ENCODE measurements at regions not wholly inside any gene's neighbourhood (a gene's known extent, or its start where the extent isn't known, plus 50 kb on each side); places are given as distances from the start of the nearest gene placed in this dataset.

DNA sequence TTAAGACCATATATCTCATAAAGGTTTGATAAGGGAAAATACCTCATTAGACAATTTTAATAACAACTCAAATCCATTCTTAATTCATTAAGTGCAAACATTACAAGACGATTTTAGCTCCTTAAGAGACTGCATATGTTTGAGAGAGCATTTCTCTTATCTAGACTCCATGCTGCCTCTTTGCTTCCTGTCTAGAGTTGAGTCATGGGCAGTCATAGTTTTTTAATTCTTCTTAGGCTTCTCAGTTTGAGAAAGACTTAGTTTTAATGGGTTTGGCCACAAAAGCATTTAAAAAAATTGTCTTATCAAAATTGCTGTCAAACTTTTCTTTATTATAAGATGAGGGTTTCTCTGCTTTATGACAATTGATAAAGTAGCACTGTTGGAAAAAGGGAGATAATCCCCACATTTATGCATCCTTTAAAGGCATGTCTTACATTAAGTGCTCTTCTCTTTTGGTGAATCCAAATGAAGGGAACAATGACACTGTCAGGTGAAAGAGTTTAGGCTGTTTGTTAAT lies 713.4 kb downstream of the PCDH18 start:
- DNase-seq: no peak

DNA sequence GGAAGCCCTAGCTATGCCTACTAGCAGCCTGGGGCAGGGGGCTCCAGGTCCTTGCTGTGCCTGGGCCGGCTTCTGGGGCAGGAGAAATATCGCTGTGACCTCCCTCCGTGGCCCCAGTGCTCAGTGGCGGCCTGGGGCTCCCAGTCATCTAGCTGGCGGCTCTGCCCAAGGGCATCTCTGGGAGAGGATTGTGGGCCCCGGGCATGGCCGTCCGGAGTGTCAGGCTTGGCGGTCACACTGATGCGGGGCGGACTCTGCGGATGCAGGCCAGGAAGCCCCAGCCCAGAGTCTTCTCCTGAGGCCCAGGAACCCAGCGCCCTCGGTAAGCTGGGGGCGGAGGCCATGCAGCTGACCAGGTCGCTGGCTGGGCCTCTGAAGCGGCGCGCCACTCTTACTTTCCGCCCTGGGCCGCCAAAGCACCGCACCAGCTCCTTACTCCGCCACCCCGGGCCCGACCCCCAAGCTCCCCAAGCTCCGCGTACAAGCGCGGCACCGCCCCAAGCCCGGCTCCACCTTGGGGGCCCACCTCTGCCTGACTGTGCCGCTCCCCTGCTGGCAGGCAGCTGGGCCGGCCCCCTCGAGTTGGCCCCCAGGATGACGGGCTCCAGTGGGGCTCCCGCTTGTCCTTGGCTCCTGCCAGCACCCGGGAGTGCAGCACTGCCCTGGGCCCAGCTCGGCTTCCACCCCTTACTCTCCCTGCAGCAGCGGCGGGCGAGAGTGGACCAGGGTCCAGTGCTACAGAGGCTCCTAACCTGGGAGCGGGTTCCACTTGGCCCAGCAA lies 720.0 kb downstream of the PCDH18 start:
- DNase-seq: no peak

DNA sequence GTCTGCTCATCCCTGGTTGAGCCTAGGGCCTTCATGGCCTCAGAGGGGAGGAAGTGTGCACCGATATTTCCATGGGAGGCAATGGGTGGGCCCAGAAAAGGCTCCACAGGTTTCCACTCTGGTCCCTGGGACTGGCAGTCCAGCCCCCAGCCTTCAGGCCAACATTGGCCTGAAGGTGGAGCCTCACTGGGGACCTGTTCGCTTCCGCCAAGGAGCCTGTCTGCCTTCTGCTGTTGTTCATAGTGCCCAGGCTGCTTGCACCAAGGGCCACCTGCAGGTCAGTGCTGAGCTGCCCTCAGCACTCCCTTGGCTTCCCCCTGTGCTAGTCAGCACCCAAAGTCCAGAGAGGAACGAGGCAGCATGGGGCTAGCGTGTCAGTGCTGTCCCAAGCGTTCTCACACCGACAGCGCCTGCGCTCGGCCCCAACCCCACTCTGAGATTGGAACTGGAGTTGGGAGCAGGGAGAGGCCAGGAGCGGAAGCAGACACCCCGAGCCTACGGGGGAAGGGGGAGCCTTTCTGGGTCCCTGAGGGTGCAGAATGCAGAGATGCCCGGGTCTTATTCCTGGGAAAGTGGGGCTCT lies 720.7 kb downstream of the PCDH18 start:
- no peak for DNase-seq

DNA sequence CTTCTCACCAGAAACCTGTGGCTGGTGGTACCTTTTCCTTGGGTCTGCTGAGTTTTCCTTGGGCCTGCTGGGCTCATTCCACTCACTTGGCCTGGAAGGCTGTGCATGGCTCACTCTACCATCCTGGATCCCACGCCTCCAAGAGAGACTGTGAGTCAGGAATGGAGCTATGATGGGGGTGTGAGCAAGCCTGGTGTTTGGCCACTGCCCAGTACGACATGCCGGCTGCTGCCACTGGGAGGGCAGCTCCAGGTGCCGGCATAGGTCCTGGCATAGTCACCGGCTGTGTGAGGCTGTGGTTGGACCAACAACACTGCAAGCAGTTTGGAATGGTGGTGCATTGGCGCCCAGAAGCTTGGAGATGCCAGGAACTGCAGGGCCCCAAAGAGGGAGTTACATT lies 721.7 kb downstream of the PCDH18 start:
- no peak for DNase-seq

DNA sequence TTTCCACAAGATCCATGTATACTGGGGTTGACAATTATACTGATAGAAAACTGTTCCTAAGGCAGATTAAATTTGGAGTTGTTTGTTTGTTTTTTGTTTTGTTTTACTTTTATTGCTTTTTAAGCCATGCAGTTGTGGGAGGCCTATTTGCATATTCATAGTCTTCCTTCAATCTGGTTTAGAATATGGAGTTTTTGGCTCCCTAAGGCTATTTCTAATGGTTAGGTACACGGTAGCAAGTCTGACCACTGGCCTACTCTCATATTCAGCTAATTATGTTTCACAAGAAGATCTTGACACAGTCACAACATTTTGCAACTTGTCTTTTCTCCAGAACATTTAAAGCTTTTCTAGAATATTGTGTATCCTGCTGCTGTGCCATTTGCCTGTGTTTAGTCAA lies 725.5 kb downstream of the PCDH18 start:
- no peak for DNase-seq

DNA sequence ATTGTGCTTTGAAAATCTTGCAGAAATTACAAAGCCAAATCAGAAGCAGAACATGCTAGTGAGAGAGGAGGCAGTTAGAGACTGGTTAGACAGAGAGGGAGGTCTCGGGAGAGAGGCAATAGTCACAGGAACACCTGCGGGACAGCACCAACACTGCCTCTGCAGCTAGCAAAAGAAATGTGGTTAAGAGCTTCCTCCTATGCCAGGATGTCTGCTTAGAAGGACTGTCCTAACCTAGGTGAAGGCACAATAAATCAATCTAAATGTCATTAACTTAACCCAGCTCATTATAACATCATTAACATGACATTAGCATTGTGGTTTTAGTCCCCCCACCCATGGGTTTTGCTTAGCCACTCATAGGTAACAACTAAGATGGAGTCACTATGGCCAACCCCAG lies 726.7 kb downstream of the PCDH18 start:
- DNase-seq: no peak

DNA sequence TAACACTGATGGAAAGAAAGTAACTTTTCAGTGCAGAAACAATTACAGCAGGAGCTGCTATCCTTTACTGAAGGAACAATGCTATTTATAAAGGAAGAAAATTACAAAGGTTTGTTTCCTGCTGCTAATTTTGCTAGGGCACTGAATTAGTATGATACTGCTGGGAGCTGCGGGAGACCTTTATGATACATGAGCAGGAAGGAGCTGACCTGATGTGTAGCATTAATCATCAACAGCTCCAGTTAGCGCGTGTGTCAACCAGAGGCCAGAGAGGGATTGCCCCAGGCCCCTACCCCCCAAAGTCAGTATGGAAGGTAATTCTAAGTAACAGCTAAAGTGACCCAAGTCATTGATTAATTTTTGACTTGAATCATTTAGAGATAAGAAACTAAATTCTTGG lies 728.9 kb downstream of the PCDH18 start:
- no peak for DNase-seq

DNA sequence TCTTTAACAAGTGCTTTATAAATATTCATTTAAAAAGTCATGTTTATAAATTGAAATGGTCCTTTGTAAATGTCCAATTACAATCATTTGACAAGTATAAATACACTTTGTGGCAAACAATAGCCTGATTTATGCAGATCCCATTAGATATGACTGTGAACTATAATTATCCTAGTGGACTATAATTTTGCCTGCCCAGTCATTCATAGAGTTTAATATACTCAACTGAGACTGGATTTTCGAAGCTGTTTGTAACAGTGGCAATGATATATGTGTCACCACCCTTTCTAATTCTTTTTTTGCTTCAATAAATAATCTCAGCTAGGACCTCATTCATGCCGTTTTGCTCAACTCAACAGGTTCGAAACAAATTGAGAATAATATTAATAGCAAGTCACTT lies 732.0 kb downstream of the PCDH18 start:
- no peak for DNase-seq

DNA sequence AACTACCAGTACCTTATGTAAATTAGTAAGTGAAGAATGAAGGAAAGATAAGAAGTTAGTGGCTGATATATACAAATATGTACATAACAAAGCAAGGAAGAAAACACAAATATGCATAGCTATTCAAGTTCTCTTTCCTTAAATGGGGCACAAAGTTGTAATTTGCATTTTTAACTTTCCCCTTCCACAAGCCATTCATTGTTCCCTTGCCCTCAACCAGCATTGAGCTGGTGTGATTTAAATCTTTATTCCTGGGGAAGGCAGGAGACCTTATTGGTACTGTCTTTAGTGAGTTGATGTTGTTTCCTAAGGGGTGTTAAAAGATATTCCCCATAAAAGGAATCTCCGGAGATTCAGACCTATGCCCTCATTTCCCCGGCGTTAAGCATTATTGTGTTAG lies 735.3 kb downstream of the PCDH18 start:
- DNase-seq: no peak

DNA sequence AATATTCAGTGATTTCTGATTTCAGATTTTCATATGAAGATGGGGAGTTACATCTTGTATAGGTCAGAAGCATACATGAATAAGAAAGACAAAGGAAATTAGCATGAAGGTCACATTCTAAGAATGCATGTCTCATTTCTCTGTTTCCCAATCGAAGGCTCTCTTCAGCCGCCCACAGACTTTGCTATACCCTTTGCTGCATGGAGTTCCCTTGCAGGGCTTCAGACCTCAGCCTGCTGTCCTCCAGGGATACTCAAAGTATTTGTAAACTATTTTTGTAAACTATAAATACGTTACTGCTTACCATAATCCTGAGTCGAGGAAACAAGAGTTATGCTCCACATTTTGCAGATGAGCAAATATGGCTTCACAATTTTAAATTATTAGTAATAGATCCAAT lies 738.4 kb downstream of the PCDH18 start:
- no peak for DNase-seq

DNA sequence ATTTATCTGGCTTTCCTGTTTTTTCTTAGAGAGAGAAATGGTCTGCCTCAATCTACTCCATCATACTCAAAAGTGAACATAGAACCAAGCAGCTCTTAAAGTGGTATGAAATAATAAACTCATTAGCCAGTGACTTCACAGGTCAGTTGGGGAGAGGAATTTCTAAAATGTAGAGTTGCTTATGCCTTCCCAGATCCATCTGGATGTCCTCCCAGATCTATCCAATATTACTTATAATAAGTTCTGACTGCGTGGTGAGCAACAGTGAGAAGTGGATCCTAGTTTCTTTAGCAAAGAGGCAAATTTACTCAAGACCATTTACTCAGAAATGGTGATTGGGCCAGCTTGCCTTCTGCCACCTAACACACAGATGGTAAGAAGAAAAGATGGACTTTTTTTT lies 748.0 kb downstream of the PCDH18 start:
- DNase-seq: no peak

DNA sequence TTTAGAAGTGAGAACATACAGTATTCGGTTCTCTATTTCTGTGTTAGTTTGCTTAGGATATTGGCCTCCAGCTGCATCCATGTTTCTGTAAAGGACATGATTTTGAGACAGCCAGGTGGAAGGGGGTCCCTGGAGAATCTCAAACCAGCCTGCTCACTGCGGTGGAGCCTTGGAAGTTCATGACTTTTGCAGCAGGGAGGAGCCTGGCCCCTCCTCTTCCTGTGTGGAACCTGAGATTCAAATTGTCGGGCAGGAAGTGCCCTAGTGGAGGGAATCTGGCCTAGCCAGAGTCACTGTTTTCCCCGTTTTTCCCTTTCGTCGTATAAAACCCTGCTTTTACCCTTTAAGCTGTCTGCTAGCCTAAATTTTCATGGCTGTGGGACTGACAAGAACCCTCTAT lies 762.6 kb downstream of the PCDH18 start:
- DNase-seq: no peak

DNA sequence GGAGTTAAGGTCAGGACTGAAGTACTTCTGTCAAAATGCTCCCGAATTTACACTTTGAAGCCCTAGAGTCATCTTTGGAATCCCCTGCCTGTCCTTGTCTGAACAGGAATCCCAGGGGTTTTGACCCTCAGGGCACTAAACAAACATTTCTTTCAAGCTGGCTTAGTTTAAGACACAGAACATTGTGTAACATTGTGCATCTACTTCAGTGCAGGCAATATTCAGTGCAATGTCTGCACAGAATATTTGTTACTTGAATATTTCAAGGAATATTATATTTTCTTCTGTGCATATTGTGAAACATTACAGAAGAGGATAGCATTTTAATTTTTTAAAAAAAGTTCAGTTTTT lies 763.4 kb downstream of the PCDH18 start:
- DNase-seq: no peak

DNA sequence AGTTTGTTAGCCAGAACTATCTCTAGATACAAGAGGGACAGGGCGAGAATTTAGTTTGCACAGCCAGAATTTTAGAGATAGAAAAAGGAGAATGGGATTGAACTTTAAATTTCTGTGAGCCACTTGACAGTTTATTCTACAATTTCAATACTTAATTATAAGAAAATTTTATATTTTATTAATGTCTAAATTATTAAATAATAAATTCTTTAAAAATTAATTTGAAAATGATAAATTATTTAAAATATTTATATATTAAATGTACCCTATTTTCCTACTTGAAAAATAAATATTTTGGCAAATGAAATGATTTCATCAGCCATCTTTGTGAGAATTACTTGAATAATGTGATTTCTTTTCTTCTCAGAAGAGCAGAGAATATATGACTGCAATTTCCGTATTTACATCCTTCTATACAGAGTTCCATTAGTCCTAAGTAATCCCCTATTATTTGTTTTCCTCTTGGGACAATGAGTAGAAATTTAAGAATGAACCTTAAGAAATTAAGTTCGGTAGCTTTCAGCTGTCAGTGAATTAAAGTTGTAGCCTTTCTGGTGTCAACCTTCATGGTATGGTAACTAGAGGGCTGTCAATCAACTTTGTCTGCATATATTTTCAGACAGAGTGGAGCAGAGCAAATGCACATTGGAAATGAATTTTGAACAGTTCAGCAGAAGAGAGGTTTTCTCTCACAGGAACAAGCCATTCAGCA lies 763.9 kb downstream of the PCDH18 start:
- DNase-seq: no peak

DNA sequence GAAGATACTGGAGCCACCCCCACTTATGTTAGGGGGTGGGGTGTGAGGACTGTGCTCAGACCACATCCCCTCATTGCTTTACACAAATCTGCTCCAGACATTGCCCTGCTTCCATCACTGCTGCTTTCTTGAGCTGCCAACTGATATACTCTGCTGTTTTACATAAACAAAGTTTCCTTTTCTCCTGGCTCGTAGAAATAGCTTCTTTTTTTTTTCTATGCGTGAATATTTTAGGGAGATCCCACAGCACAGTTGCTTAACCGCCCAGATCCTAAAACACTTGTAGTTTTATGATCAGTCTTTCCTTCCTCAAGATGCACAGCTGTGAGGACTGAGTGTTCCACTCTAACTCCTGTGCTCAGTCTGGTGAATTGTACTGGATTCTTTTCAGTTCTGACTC lies 768.4 kb downstream of the PCDH18 start:
- DNase-seq: no peak

DNA sequence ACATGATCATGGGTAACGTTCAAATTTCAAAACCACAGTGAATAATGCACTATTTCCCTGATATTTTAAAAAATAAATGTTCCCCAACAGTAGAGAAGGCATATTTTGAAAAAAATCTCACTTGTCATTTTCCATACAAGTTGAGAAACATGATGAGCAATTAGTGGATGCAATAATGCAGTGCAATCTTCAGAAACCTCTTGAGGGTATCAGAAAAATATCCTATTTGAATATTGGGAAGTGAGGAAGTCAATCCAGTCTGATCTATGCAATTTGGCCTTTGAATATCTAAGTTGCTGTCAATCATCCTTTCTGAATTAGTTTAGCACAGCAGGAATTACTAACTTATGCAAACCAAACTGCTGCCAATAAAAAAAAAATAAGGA lies 776.8 kb downstream of the PCDH18 start:
- DNase-seq: no peak

DNA sequence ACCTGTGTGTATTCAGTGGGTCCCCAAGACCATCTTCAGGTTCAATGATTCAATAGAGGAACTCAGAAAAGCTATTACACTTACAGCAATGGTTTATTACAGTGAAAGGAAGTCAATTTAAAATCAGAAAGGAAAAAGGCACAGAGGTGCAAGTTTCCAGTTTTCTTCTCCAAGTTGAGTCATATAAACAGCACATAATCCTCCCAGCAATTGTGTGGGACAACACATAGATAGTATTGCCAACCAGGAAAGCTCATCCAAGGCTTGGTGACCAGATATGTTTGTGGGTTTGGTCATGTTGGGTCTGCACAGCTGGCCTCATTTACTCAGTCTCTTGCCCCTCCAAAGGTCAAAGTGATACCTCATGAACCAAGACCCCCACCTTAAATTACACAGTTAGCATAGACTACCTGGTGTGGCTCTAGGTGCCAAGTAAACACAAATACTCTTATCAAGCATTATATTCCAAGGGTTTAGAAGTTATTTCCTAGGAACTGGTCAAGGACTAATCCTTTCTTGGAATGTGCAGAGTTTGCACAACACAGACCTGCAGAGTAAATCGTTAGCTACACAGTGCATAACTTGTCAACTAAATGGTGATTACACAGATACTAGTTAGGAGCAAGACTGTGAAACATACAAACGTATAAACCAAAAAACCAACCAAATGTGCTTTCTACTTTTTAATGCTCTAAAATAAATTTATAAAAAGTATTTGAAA lies 777.3 kb downstream of the PCDH18 start:
- no peak for DNase-seq

DNA sequence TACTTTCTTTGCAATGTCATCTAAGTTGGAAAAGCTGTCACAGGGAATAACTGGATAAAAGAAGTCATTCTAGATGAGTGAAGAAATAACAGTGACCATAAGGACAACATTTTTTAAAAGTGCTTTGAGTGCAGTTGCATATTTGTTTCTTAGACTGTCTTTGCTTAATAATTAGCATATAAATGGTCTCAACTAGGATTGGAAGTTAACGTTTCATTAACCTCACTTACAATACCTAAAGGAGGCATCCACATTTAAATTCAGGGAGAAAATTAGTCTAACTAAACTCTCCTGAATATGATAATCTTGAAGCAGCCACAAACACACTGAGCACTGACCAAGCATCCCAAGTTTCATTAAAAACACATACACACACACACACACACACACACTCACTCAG lies 780.7 kb downstream of the PCDH18 start:
- no peak for DNase-seq

DNA sequence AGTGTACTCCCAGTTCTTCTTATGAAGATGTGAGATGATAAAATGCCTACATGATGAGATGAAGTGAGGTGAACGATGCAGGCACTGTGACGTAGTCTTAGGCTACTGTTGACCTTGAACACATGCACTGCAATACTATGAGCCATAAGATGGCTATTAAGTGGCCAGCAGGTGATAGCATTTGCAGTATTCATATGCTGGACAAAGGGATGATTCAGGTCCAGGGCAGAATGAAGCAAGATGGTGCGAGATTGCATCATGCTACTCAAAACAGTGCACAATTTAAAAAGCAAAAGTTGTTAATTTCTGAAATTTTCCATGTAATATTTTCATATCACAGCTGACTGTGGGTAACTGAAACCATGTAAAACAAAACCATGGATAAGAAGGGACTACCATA lies 781.4 kb downstream of the PCDH18 start:
- no peak for DNase-seq

DNA sequence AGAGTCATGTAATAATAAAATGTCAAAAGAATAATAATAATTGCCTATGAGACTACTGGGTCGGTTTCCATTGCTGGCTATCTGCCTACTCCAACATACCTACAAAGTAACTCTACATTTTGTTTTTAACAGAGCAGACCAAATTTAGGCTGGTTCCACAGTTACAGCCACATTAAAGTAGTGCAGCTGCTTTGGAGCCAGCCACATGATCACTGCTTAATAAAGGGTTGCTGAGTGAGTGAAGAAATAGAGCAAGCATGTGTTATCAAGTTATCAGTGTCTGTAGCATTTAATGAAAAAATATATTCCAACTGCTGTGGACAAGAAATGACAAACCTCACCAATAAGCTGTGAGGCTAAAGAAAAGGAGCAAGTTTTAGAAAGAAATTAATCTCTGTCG lies 782.3 kb downstream of the PCDH18 start:
- DNase-seq: no peak

DNA sequence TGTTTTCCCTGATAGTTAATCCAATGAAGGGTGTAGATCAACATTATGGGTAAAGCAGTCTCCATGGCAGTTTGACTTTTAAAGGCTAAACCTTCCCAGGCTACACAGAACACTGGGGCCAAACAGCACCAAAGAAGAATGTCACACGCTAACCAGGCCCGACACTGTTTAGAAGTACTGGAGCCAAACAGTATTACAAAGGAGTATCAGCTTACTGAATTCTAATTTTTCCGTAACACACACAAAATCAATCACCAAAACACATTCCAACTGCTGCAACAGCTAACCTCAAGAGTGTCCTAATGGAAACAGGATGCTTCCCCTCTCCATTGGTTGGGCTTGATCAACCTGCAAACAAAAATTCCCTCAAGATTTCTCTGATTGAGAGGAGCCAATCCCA lies 783.5 kb downstream of the PCDH18 start:
- DNase-seq: no peak

DNA sequence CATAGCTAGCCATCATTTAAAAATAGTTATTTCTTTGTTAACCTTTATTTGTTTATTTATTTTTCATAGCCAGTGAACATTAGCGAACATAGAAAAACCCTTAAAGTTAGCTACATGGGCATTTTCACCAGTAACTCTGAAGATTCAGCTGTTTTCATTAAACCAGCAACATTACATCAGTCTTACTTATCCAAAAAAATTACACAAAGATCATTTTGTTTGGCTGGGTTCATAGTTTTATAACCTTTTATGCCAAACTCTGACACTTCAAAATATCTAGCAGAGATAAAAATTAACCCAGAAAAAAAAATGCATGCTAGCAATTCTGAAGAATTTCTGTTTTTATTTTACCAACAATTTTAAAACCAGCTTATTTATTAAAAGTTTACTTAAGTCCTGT lies 784.1 kb downstream of the PCDH18 start:
- DNase-seq: no peak

DNA sequence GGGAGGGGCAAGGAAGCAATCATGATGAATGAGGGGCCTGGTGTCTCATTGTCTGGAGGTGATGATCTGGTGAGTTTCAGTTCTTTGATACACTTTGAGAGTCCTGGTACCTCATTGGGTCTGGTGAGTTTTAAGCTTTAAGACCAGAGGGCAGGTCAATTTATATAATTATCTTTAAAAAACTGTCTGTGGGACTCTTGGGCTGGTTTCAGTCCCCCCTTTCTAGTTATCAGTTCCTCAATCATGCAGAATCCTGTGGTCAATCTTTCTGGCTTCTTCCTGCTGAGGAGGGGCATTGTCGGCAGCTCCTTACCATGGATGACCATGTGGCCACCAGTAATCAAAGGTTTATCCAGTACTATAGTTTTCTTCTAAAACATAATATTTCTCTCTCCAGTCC lies 789.1 kb downstream of the PCDH18 start:
- DNase-seq: no peak

DNA sequence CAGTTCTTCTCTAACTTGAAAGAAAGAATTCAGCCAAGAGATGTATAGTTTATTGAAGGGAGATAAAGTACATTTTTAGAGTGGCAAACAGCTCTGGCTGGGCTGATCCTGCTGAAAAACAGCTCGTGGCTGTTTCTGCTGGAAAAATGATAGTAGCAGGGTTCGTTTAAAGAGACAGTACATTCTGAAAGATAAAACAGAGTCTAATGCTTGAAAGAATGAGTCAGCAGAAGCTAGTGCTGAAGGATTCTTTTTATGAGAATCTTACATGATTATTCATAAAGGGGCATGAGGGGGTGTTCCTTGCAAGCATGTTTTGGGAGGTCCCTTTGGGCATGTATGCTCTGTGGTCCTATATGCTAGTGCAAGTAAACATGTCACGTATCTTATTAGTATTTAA lies 790.0 kb downstream of the PCDH18 start:
- no peak for DNase-seq

Data from NCI-H510A treated with DMSO at 0.1 percent for 48 hours (cell line).